Thyroid gland (tissue), 4 donors: ENCODE measurements at regions not wholly inside any gene's neighbourhood (a gene's known extent, or its start where the extent isn't known, plus 50 kb on each side); places are given as distances from the start of the nearest gene placed in this dataset.
A peak's percentile ranks its signal among the peaks of the same experiment; 100 is the strongest.

ENCODE experiments used
- DNase-seq, 2 donors: peaks; one replicate each; pipeline ENCODE4 v3.0.0-alpha.2; 2019
- H3K27ac ChIP-seq, 3 donors: fragments of 200-600 bp; sonication (generic); 1 replicate in 2 of 3; 2 replicates in 1 of 3; pipeline ENCODE4 v1.5.1; 2016 to 2019; ENCODE audit warnings: mild to moderate bottlenecking in 1 of 3, moderate library complexity in 1 of 3
- H3K27me3 ChIP-seq: fragments of 200-600 bp; sonication (generic); one replicate; pipeline ENCODE4 v1.5.1; 2019
- H3K36me3 ChIP-seq, 2 donors: fragments of 200-600 bp; sonication (generic); one replicate each; pipeline ENCODE4 v1.5.1; 2016 to 2019
- H3K4me1 ChIP-seq, 2 donors: fragments of 200-600 bp; sonication (generic); one replicate each; pipeline ENCODE4 v1.5.1; 2017 to 2019
- H3K4me3 ChIP-seq, 3 donors: fragments of 200-600 bp; sonication (generic); replicated peaks in 1 of 3; 1 replicate in 2 of 3; 2 replicates in 1 of 3; pipeline ENCODE4 v1.5.1; 2016; ENCODE audit warnings: mild to moderate bottlenecking in 1 of 3
- H3K9me3 ChIP-seq: fragments of 200-600 bp; sonication (generic); one replicate; pipeline ENCODE4 v1.5.1; 2017
- POLR2A ChIP-seq, 2 donors: fragments of 450-650 bp; IDR thresholded peaks; one replicate each; pipeline ENCODE4 v1.6.1; 2017; ENCODE audit warnings: antibody characterized with exemption in 2 of 2, mild to moderate bottlenecking in 2 of 2, moderate library complexity in 1 of 2
- WGBS, 2 donors: methylation state at CpG; one replicate each; pipeline ENCODE4 v1.1.5; 2017; 5-methylcytosine and 5-hydroxymethylcytosine counted together
- intact Hi-C: fragments of 100-400 bp; cut with DNase I; formaldehyde crosslinking; loops from one replicate; pipeline ENCODE4 v1.15.1; 2023
- TF ChIP-seq, protein P1 (sequence below), 6 experiments: fragments of 200-600 bp in 3 of 6; fragments of 450-650 bp in 3 of 6; sonication (generic) in 3 of 6; IDR thresholded peaks; one replicate each; pipeline ENCODE4 v1.5.1; 2016 to 2019; ENCODE audit warnings: antibody characterized with exemption in 6 of 6, mild to moderate bottlenecking in 2 of 6, inconsistent platforms in 1 of 6, moderate library complexity in 1 of 6

DNA sequence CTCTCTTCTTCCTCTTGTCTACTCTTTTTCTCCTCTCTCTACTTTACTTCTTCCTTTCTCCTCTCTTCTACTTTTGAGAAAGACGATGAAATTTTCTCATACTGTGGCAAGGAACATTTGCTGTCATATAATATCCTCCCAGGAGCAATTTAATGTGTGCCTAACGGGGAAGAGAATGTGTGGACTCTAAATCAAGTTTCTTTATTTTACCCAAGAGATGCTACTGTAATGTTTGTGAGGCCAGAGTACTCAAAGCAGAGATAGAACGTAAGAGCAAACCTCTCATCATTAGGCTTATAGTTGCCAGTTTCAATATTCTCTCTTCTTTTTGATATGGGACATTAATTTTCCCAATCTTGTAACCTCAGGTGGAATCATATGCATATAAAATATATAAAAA, 801.4 kb downstream of the BCKDHB start:
- H3K4me1 ChIP-seq = no peaks in the 10 kb centered on the region
- H3K4me3 ChIP-seq = no peak overlapping the region
- WGBS, 2 donors = 72 to 77% methylated on average over 3 of the region's 3 CpGs
- intact Hi-C loops = no loop called here
- no peak for DNase-seq
- no peak for TF ChIP-seq POLR2A (IDR thresholded peaks at IDR 0.05)
- TF ChIP-seq, protein P1, sequence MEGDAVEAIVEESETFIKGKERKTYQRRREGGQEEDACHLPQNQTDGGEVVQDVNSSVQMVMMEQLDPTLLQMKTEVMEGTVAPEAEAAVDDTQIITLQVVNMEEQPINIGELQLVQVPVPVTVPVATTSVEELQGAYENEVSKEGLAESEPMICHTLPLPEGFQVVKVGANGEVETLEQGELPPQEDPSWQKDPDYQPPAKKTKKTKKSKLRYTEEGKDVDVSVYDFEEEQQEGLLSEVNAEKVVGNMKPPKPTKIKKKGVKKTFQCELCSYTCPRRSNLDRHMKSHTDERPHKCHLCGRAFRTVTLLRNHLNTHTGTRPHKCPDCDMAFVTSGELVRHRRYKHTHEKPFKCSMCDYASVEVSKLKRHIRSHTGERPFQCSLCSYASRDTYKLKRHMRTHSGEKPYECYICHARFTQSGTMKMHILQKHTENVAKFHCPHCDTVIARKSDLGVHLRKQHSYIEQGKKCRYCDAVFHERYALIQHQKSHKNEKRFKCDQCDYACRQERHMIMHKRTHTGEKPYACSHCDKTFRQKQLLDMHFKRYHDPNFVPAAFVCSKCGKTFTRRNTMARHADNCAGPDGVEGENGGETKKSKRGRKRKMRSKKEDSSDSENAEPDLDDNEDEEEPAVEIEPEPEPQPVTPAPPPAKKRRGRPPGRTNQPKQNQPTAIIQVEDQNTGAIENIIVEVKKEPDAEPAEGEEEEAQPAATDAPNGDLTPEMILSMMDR (IDR thresholded peaks at IDR 0.05) = no peak
- H3K9me3 ChIP-seq = no peaks in the 10 kb centered on the region
- no peaks in the 10 kb centered on the region for H3K36me3 ChIP-seq
- H3K27ac ChIP-seq = no peak overlapping the region
- H3K27me3 ChIP-seq = no peaks in the 10 kb centered on the region

DNA sequence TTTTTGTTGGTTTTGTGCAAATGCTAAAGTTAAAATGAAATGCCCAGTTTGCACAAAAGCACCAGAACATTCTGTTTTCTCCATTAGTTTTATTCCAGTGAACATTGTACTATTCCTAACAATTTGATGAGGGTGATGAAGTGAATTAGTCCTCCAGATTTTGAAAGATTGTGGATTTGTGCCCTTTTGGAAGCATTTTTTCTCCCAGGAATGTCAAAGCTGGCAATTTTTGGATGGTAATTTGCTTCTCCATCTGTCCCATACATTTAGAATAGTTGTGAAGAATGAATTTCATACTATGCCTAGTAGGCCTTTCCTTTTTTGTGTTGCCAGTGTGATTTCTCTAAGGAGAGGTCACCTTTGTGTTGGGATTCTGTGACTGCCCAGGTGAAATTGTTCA, 797.2 kb downstream of the BCKDHB start:
- Histone ChIP-seq H3K36me3 (no peaks in the 10 kb centered on the region), H3K27me3 (no peaks in the 10 kb centered on the region), H3K4me1 (no peaks in the 10 kb centered on the region), H3K27ac (no peak overlapping the region), H3K4me3 (no peak overlapping the region), H3K9me3 (no peaks in the 10 kb centered on the region)
- no peak for DNase-seq
- TF ChIP-seq, protein P1 (IDR thresholded peaks at IDR 0.05) = no peak
- TF ChIP-seq POLR2A (IDR thresholded peaks at IDR 0.05) = no peak
- intact Hi-C loops = no loop called here

DNA sequence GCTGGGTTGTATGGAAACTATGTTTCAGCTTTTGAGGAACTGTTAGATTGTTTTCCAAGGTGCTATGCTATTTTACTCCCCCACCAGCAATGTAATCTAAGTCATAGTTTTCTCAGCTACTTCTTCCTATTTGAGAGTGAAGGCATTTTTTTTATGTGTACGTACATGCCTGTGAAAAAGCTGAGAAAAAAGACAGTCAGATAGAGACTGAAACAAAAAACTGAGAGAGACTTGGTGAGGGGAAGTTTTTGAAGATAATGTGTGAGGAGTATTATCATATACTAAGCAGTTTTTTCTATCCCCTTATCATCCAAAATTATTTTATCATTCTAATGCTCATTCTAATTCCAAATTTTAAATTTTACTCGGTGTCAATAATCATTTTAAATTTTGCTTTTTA, 780.0 kb downstream of the BCKDHB start:
- Histone ChIP-seq H3K36me3 (no peaks in the 10 kb centered on the region), H3K4me1 (no peaks in the 10 kb centered on the region), H3K27ac (no peak overlapping the region), H3K4me3 (no peak overlapping the region), H3K27me3 (no peaks in the 10 kb centered on the region), H3K9me3 (no peaks in the 10 kb centered on the region)
- TF ChIP-seq POLR2A (IDR thresholded peaks at IDR 0.05) = no peak
- TF ChIP-seq, protein P1 (IDR thresholded peaks at IDR 0.05) = no peak
- 74 to 90% methylated on average over 2 of the region's 2 CpGs for WGBS, 2 donors
- intact Hi-C loops = no loop called here
- DNase-seq = no peak

DNA sequence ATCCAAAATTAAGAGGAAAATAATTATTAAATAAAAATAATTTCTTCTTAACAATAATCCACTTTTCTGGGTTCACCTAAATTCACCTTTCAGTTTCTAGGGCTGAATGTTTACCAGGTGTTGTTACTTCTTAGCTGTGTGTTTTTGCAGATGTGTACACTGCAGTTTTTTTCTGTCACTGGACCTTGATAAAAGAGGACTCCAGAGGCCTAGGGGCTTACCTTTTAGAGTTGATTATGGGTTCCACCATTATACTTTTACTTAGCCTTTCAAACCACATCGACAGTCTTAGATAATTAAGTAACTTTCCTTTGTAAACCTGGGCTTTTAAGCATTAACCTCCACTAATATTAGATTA, 766.5 kb downstream of the BCKDHB start:
- intact Hi-C loops = no loop called here
- H3K4me1 ChIP-seq = no peaks in the 10 kb centered on the region
- no peak for DNase-seq
- H3K27ac ChIP-seq = no peak overlapping the region
- no peaks in the 10 kb centered on the region for H3K36me3 ChIP-seq
- H3K27me3 ChIP-seq = no peaks in the 10 kb centered on the region
- no peak overlapping the region for H3K4me3 ChIP-seq
- H3K9me3 ChIP-seq = no peaks in the 10 kb centered on the region
- TF ChIP-seq, protein P1 (IDR thresholded peaks at IDR 0.05) = no peak
- TF ChIP-seq POLR2A (IDR thresholded peaks at IDR 0.05) = no peak
- 81 to 87% methylated on average over 1 of the region's 1 CpG for WGBS, 2 donors

DNA sequence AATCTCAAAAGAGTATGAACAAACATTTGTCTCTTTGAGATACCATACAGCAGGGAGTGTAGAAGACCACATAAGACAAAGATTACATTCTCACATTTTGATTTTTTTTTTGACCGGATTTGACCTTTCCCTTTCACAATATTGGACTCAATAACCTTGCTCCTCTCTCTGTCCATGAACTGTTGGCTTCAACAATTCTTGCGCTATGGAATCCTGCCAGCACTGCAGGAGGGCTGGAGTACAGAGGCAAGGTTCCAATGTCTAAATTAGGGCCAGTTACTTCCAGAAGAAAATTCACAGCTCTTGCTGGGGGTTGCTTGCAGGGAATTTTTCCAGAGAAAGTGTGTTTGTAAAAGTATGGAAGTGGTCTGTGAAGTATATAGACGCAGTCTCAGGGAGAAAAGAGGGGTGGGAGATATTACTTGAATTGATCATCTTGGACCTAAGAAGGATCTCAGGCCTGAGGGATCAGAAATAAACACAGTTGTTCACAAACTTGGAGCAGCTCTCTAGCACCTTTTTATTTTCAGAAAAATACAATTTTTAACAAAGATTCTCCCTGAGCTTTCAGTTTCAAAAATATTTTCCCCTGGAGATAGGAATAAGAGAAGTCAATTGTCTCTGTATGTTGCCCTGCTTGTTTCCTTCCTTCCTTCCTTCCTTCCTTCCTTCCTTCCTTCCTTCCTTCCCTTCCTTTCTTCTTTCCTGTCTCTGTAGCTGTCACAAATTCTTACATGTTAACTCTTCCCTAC, 765.9 kb downstream of the BCKDHB start:
- TF ChIP-seq, protein P1 (IDR thresholded peaks at IDR 0.05) = no peak
- TF ChIP-seq POLR2A (IDR thresholded peaks at IDR 0.05) = no peak
- peak; percentile 8 to 13 for DNase-seq
- intact Hi-C loops = no loop called here
- no peaks in the 10 kb centered on the region for H3K4me1 ChIP-seq
- H3K4me3 ChIP-seq = no peak overlapping the region
- H3K36me3 ChIP-seq = no peaks in the 10 kb centered on the region
- 67 to 70% methylated on average over 3 of the region's 3 CpGs for WGBS, 2 donors
- H3K9me3 ChIP-seq = no peaks in the 10 kb centered on the region
- H3K27me3 ChIP-seq = no peaks in the 10 kb centered on the region
- H3K27ac ChIP-seq = no peak overlapping the region
